PC-9 (cell line): ENCODE measurements at regions not wholly inside any gene's neighbourhood (a gene's known extent, or its start where the extent isn't known, plus 50 kb on each side); places are given as distances from the start of the nearest gene placed in this dataset.

Experiments used
- BruUV-seq: library from RNA; stranded (reverse); fragments of 400-500 nt; replicated peaks from 2 replicates; lab custom pipeline; 2021; lab: Mats Ljungman, UMichigan
- CTCF ChIA-PET: fragments of 300-600 bp; sonication (Branson Sonifier 250); formaldehyde crosslinking; loops from one replicate; lab custom pipeline; 2022; ENCODE audit warnings: antibody characterized with exemption; lab: Charles Lee
- POLR2A ChIA-PET: fragments of 300-600 bp; sonication (Branson Sonifier 250); formaldehyde crosslinking; loops from one replicate; lab custom pipeline; 2022; ENCODE audit warnings: antibody characterized with exemption; ENCODE audit not compliant: unreplicated experiment; lab: Charles Lee
- DNase-seq, 2 experiments: peaks; one replicate each; pipeline versions ENCODE4 v3.0.0 to v3.0.0-alpha.2; 2015 to 2022; ENCODE audit warnings: mixed read lengths in 1 of 2
- H2AFZ ChIP-seq: fragments of 200-600 bp; sonication (generic); 2 replicates; pipeline ENCODE4 v1.8.1; 2017; ENCODE audit warnings: antibody characterized with exemption
- H3F3A ChIP-seq: fragments of 200-600 bp; sonication (generic); 2 replicates; pipeline ENCODE4 v1.8.1; 2017; ENCODE audit warnings: antibody characterized with exemption, mild to moderate bottlenecking, low read depth; ENCODE audit not compliant: insufficient read depth
- H3K27ac ChIP-seq: fragments of 200-600 bp; sonication (generic); 2 replicates; pipeline ENCODE4 v1.6.1; 2016; ENCODE audit warnings: mixed run types
- H3K27me3 ChIP-seq: fragments of 200-600 bp; sonication (generic); 2 replicates; pipeline ENCODE4 v1.6.1; 2016; ENCODE audit warnings: low read depth, mixed run types; ENCODE audit not compliant: insufficient read depth
- H3K36me3 ChIP-seq: fragments of 200-600 bp; sonication (generic); 2 replicates; pipeline ENCODE4 v1.6.1; 2016; ENCODE audit warnings: low read depth, mixed run types
- H3K4me1 ChIP-seq: fragments of 200-600 bp; sonication (generic); replicated peaks from 2 replicates; pipeline ENCODE4 v1.6.1; 2016; ENCODE audit warnings: mixed run types; ENCODE audit not compliant: insufficient read depth
- H3K4me2 ChIP-seq: fragments of 200-600 bp; sonication (generic); 2 replicates; pipeline ENCODE4 v1.6.1; 2017; ENCODE audit warnings: mixed run types
- H3K4me3 ChIP-seq: fragments of 200-600 bp; sonication (generic); 2 replicates; pipeline ENCODE4 v1.6.1; 2016; ENCODE audit warnings: mixed run types
- H3K79me2 ChIP-seq: fragments of 200-600 bp; sonication (generic); 2 replicates; pipeline ENCODE4 v1.6.1; 2017; ENCODE audit warnings: low read depth, mixed run types
- H3K9me2 ChIP-seq: fragments of 200-600 bp; sonication (generic); 2 replicates; pipeline ENCODE4 v1.8.1; 2017; ENCODE audit warnings: mild to moderate bottlenecking; ENCODE audit not compliant: insufficient read depth
- H3K9me3 ChIP-seq: fragments of 200-600 bp; sonication (generic); 2 replicates; pipeline ENCODE4 v1.8.1; 2016; ENCODE audit warnings: low read depth; ENCODE audit not compliant: insufficient read depth
- H4K20me1 ChIP-seq: fragments of 200-600 bp; sonication (generic); 2 replicates; pipeline ENCODE4 v1.8.1; 2017; ENCODE audit not compliant: insufficient read depth
- CTCF ChIP-seq: fragments of 200-600 bp; sonication (generic); conservative IDR thresholded peaks from 2 replicates; pipeline ENCODE4 v1.6.1; 2017; ENCODE audit warnings: mixed run types, antibody characterized with exemption, mild to moderate bottlenecking, moderate library complexity
- EZH2 ChIP-seq: fragments of 200-600 bp; sonication (generic); IDR thresholded peaks from 2 replicates; pipeline ENCODE4 v1.8.0; 2017; ENCODE audit warnings: antibody characterized with exemption, low read depth
- intact Hi-C: fragments of 100-400 bp; cut with micrococcal nuclease; formaldehyde crosslinking; loops from one replicate; pipeline ENCODE4 v1.10.0; 2022; ENCODE audit not compliant: unreplicated experiment

GRCh38 chr9:95609426-95609825 lies 92.7 kb upstream of the PTCH1 start:
- no peaks in the 10 kb centered on the region for H3K4me1 ChIP-seq
- H3K4me3 ChIP-seq, result no peak overlapping the region
- H3K36me3 ChIP-seq, result no peaks in the 10 kb centered on the region
- H3K27ac ChIP-seq, result no peak overlapping the region
- no peak overlapping the region for H2AFZ ChIP-seq
- peaks cover 86% of the 10 kb centered on the region for H3K27me3 ChIP-seq
- H3F3A ChIP-seq, result no peaks in the 10 kb centered on the region
- TF ChIP-seq EZH2 (no peak), CTCF (no peak)
- CTCF ChIA-PET, result no interaction called here
- DNase-seq, result no peak
- H3K9me2 ChIP-seq, result no peaks in the 10 kb centered on the region
- peaks cover 4% of the 10 kb centered on the region; the same call in 1 of the 2 replicates for H3K9me3 ChIP-seq
- no peak overlapping the region for H3K4me2 ChIP-seq
- H3K79me2 ChIP-seq, result no peaks in the 10 kb centered on the region
- BruUV-seq, result no TSS peak
- POLR2A ChIA-PET, result no interaction called here
- no peaks in the 10 kb centered on the region for H4K20me1 ChIP-seq
- intact Hi-C loops, result no loop called here

- Histone ChIP-seq H2AFZ (no peak overlapping the region), H3K9me2 (no peaks in the 10 kb centered on the region), H3K9me3 (peaks cover under 1% of the 10 kb centered on the region; the same call in 1 of the 2 replicates), H4K20me1 (no peaks in the 10 kb centered on the region), H3K79me2 (no peaks in the 10 kb centered on the region), H3K27me3 (peaks cover 87% of the 10 kb centered on the region), H3K36me3 (no peaks in the 10 kb centered on the region), H3K4me2 (no peak overlapping the region), H3K27ac (no peak overlapping the region), H3F3A (no peaks in the 10 kb centered on the region), H3K4me3 (no peak overlapping the region), H3K4me1 (no peaks in the 10 kb centered on the region)
- TF ChIP-seq CTCF (no peak), EZH2 (no peak)
- intact Hi-C loops, result no loop called here
- ChIA-PET CTCF (no interaction called here), POLR2A (no interaction called here)
- BruUV-seq, result no TSS peak
- DNase-seq, result no peak
Observed at GRCh38 chr9:95608341-95608740, 91.6 kb upstream of the PTCH1 start.

- H2AFZ ChIP-seq, result no peak overlapping the region
- no peaks in the 10 kb centered on the region for H3F3A ChIP-seq
- H3K27ac ChIP-seq, result no peak overlapping the region
- TF ChIP-seq CTCF (no peak), EZH2 (no peak)
- DNase-seq, result no peak
- no peak overlapping the region for H3K4me2 ChIP-seq
- H3K4me3 ChIP-seq, result no peak overlapping the region
- ChIA-PET POLR2A (no interaction called here), CTCF (no interaction called here)
- no peaks in the 10 kb centered on the region for H3K4me1 ChIP-seq
- no peaks in the 10 kb centered on the region for H3K79me2 ChIP-seq
- intact Hi-C loops, result no loop called here
- H4K20me1 ChIP-seq, result no peaks in the 10 kb centered on the region
- H3K36me3 ChIP-seq, result no peaks in the 10 kb centered on the region
- no TSS peak for BruUV-seq
- no peaks in the 10 kb centered on the region for H3K9me2 ChIP-seq
- peaks cover 86% of the 10 kb centered on the region for H3K27me3 ChIP-seq
- no peaks in the 10 kb centered on the region for H3K9me3 ChIP-seq
Observed at GRCh38 chr9:95607507-95607906, 90.7 kb upstream of the PTCH1 start.
